IMR-90 (cell line): ENCODE measurements at regions not wholly inside any gene's neighbourhood (a gene's known extent, or its start where the extent isn't known, plus 50 kb on each side); places are given as distances from the start of the nearest gene placed in this dataset.

Experiments
- ATAC-seq: fragments of 200-7000 bp; cut with Tn5 transposase; 2 replicates; pipeline ENCODE4 v1.9.1; 2020; ENCODE audit warnings: low read depth, mild to moderate bottlenecking, moderate library complexity
- BruUV-seq: library from RNA; stranded (reverse); fragments of 400-500 nt; replicated peaks from 2 replicates; lab custom pipeline; 2021; lab: Mats Ljungman, UMichigan
- CTCF ChIA-PET: fragments of 300-600 bp; formaldehyde crosslinking; extraction: SDS; loops from one replicate; lab custom pipeline; 2021; ENCODE audit warnings: antibody characterized with exemption; lab: Yijun Ruan, JAX
- POLR2A ChIA-PET: fragments of 300-600 bp; sonication (Branson Sonifier 250); formaldehyde crosslinking; loops from one replicate; lab custom pipeline; 2022; ENCODE audit warnings: antibody characterized with exemption; ENCODE audit not compliant: unreplicated experiment; lab: Charles Lee
- DNase-seq: peaks from one replicate; pipeline ENCODE4 v3.0.0; 2013
- H2AFZ ChIP-seq: replicated peaks from 2 replicates; pipeline ENCODE3; 2013; ENCODE audit warnings: low read length, mild to moderate bottlenecking; ENCODE audit not compliant: poor library complexity
- H2AK5ac ChIP-seq: 2 replicates; pipeline ENCODE4 v1.6.1; 2013; ENCODE audit warnings: low read depth, low read length, inconsistent platforms
- H2AK9ac ChIP-seq: replicated peaks from 2 replicates; pipeline ENCODE3; 2013; ENCODE audit warnings: mild to moderate bottlenecking, low read depth, low read length, moderate library complexity; ENCODE audit not compliant: poor library complexity
- H2BK120ac ChIP-seq: 2 replicates; pipeline ENCODE4 v1.6.1; 2013; ENCODE audit warnings: low read depth, low read length, inconsistent platforms
- H2BK15ac ChIP-seq: 3 replicates; pipeline ENCODE4 v1.6.1; 2013; ENCODE audit warnings: low read depth, low read length, inconsistent platforms
- H2BK20ac ChIP-seq: 2 replicates; pipeline ENCODE4 v1.6.1; 2013; ENCODE audit warnings: low read depth, mild to moderate bottlenecking, inconsistent platforms, low read length, moderate library complexity
- H2BK5ac ChIP-seq: 2 replicates; pipeline ENCODE4 v1.6.1; 2013; ENCODE audit warnings: mild to moderate bottlenecking, low read depth, low read length, inconsistent platforms; ENCODE audit not compliant: poor library complexity, severe bottlenecking
- H3K14ac ChIP-seq: replicated peaks from 2 replicates; pipeline ENCODE4 v1.6.1; 2013; ENCODE audit warnings: low read depth, low read length, inconsistent platforms
- H3K18ac ChIP-seq: 2 replicates; pipeline ENCODE4 v1.6.1; 2013; ENCODE audit warnings: low read depth, low read length, control low read depth
- H3K23ac ChIP-seq: 2 replicates; pipeline ENCODE4 v1.6.1; 2013; ENCODE audit warnings: low read depth, low read length, inconsistent platforms
- H3K27ac ChIP-seq: 2 replicates; pipeline ENCODE4 v1.5.1; 2013; ENCODE audit warnings: mild to moderate bottlenecking, control low read depth, low read length; ENCODE audit not compliant: insufficient read depth
- H3K27me3 ChIP-seq: 2 replicates; pipeline ENCODE4 v1.6.1; 2013; ENCODE audit warnings: low read length; ENCODE audit not compliant: control insufficient read depth, insufficient read depth
- H3K36me3 ChIP-seq: 2 replicates; pipeline ENCODE4 v1.6.1; 2013; ENCODE audit warnings: low read length, mixed read lengths; ENCODE audit not compliant: control insufficient read depth, insufficient read depth
- H3K4ac ChIP-seq: 2 replicates; pipeline ENCODE4 v1.6.1; 2013; ENCODE audit warnings: low read depth, low read length, inconsistent platforms
- H3K4me1 ChIP-seq: 2 replicates; pipeline ENCODE4 v1.6.1; 2013; ENCODE audit warnings: low read length, mixed read lengths; ENCODE audit not compliant: control insufficient read depth, insufficient read depth
- H3K4me2 ChIP-seq: 2 replicates; pipeline ENCODE4 v1.6.1; 2013; ENCODE audit warnings: low read depth, mild to moderate bottlenecking, control low read depth, low read length, moderate library complexity
- H3K4me3 ChIP-seq: 2 replicates; pipeline ENCODE4 v1.5.1; 2013; ENCODE audit warnings: low read depth, mild to moderate bottlenecking, control low read depth, low read length, moderate library complexity; ENCODE audit not compliant: insufficient read depth
- H3K56ac ChIP-seq: 2 replicates; pipeline ENCODE4 v1.6.1; 2013; ENCODE audit warnings: low read length, inconsistent platforms; ENCODE audit not compliant: insufficient read depth; ENCODE audit errors: extremely low read depth
- H3K79me1 ChIP-seq, 2 experiments: 2 replicates each; pipeline ENCODE4 v1.6.1; 2013; ENCODE audit warnings: low read length in 2 of 2, inconsistent platforms in 1 of 2, low read depth in 1 of 2
- H3K9ac ChIP-seq: 2 replicates; pipeline ENCODE4 v1.6.1; 2013; ENCODE audit warnings: low read depth, low read length, control low read depth
- H3K9me1 ChIP-seq: 2 replicates; pipeline ENCODE4 v1.6.1; 2013; ENCODE audit warnings: low read length, inconsistent platforms; ENCODE audit not compliant: insufficient read depth
- H3K9me3 ChIP-seq: 2 replicates; pipeline ENCODE4 v1.6.1; 2013; ENCODE audit warnings: low read length; ENCODE audit not compliant: control insufficient read depth, insufficient read depth
- H4K20me1 ChIP-seq: 2 replicates; pipeline ENCODE4 v1.6.1; 2013; ENCODE audit warnings: low read length, inconsistent platforms; ENCODE audit not compliant: insufficient read depth
- H4K5ac ChIP-seq: 2 replicates; pipeline ENCODE4 v1.6.1; 2013; ENCODE audit warnings: mild to moderate bottlenecking, low read depth, low read length, control low read depth
- H4K8ac ChIP-seq, 2 experiments: 2 replicates each; pipeline ENCODE4 v1.6.1; 2013; ENCODE audit warnings: low read depth in 2 of 2, low read length in 2 of 2, control low read depth in 1 of 2, inconsistent platforms in 1 of 2
- H4K91ac ChIP-seq: 2 replicates; pipeline ENCODE4 v1.6.1; 2013; ENCODE audit warnings: low read depth, low read length, inconsistent platforms; ENCODE audit not compliant: insufficient read depth
- CEBPB ChIP-seq: IDR thresholded peaks from 2 replicates; pipeline ENCODE4 v1.6.1; 2012; ENCODE audit warnings: low read depth, low read length, improper control_type of control experiment
- CHD1 ChIP-seq: IDR thresholded peaks from 2 replicates; pipeline ENCODE4 v1.6.1; 2012; ENCODE audit warnings: low read depth, low read length, improper control_type of control experiment
- FOS ChIP-seq: fragments of 150-350 bp; IDR thresholded peaks from 2 replicates; pipeline ENCODE4 v1.6.1; 2016; ENCODE audit warnings: low read depth, low read length
- MAZ ChIP-seq: IDR thresholded peaks from 2 replicates; pipeline ENCODE4 v1.6.1; 2012; ENCODE audit warnings: low read depth, mild to moderate bottlenecking, low read length, improper control_type of control experiment, moderate library complexity, borderline replicate concordance
- MXI1 ChIP-seq: IDR thresholded peaks from 2 replicates; pipeline ENCODE4 v1.6.1; 2012; ENCODE audit warnings: low read depth, mild to moderate bottlenecking, low read length, moderate library complexity, borderline replicate concordance
- RCOR1 ChIP-seq: IDR thresholded peaks from 2 replicates; pipeline ENCODE4 v1.6.1; 2012; ENCODE audit warnings: mild to moderate bottlenecking, low read length, improper control_type of control experiment; ENCODE audit not compliant: insufficient replicate concordance
- USF2 ChIP-seq: fragments of 150-350 bp; IDR thresholded peaks from 2 replicates; pipeline ENCODE4 v1.6.1; 2017; ENCODE audit warnings: mild to moderate bottlenecking, antibody characterized with exemption, low read length, low read depth
- WGBS, 2 experiments: methylation state at CpG; one replicate each; pipeline versions ENCODE4 v1.1.5 to v1.1.7; 2013; ENCODE audit warnings: missing lambda C conversion rate in 2 of 2; ENCODE audit not compliant: insufficient read length in 1 of 2; ENCODE audit errors: extremely low coverage in 2 of 2; 5-methylcytosine and 5-hydroxymethylcytosine counted together
- dilution Hi-C: fragments of 300-500 bp; cut with HindIII; formaldehyde crosslinking; loops from one replicate; pipeline ENCODE4 v1.14.3; 2018; ENCODE audit warnings: low sequenced_read_pairs; ENCODE audit not compliant: unreplicated experiment
- in situ Hi-C: fragments of 300-500 bp; cut with MboI; formaldehyde crosslinking; loops from 3 replicates; pipeline ENCODE4 v1.14.3; 2019; ENCODE audit warnings: low sequenced_read_pairs, inconsistent platforms, mixed read lengths
- intact Hi-C: fragments of 100-400 bp; cut with micrococcal nuclease; formaldehyde crosslinking; loops from 2 replicates; pipeline ENCODE4 v1.10.0; 2022

DNA sequence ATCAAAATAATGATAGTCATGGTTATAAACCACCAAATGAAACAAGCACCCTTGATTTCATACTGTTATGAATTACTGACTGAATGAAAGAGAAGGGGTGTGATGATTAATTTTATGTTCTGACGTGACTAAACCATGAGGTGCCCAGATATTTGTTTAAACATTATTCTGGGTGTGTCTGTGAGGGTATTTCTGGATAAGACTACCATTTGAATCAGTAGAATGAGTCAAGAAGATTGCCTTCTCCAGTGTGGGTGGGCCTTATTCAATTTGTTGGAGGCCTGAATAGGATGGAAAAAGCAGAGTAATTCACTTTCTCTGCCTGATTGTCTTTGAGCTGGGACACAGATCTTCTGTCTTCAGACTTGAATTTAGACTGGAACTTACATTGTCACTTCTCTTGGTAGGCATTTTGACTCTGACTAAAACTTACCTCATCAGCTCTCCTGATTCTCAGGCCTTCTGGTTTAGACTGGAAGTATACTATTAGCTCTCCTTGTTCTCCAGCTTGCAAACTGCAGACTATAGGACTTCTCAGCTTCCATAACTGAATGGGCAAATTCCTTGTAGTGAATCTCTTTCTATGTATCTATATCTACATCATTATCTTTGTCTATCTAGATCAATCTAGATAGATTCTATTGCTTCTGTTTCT lies 321.9 kb upstream of the TARS1 start:
- H3K27ac ChIP-seq, result no peak overlapping the region
- H3K9ac ChIP-seq, result no peak overlapping the region
- intact Hi-C loops (no loop called here), dilution Hi-C loops (no loop called here), in situ Hi-C loops (no loop called here)
- H3K9me1 ChIP-seq, result no peaks in the 10 kb centered on the region
- DNase-seq, result peak; percentile 36
- ChIA-PET CTCF (no interaction called here), POLR2A (no interaction called here)
- no CpG with 5 or more reads among the region's 1 CpG for WGBS, 2 experiments
- TF ChIP-seq CHD1 (no peak), RCOR1 (no peak), FOS (no peak), USF2 (no peak), MXI1 (no peak), CEBPB (no peak), MAZ (no peak)
- no peaks in the 10 kb centered on the region for H3K27me3 ChIP-seq
- ATAC-seq, result peak; percentile 36
- H2AFZ ChIP-seq, result no peak overlapping the region
- H3K4me3 ChIP-seq, result no peak overlapping the region
- no peak overlapping the region for H3K4ac ChIP-seq
- no peak overlapping the region; the same call in 1 of the 2 replicates for H4K91ac ChIP-seq
- H2BK5ac ChIP-seq, result peak overlapping the region; percentile 51
- BruUV-seq, result no TSS peak
- no peak overlapping the region for H2AK5ac ChIP-seq
- H3K4me2 ChIP-seq, result no peak overlapping the region
- H3K18ac ChIP-seq, result peak overlapping the region; percentile 71; the same call in 1 of the 2 replicates
- H3K79me1 ChIP-seq, result no peaks in the 10 kb centered on the region
- no peak overlapping the region for H3K56ac ChIP-seq
- no peak overlapping the region for H2AK9ac ChIP-seq
- no peak overlapping the region for H3K14ac ChIP-seq
- H2BK15ac ChIP-seq, result peak overlapping the region; percentile 42; the same call in 1 of the 3 replicates
- H4K8ac ChIP-seq, result peak overlapping the region in 1 of 2 experiments; percentile 58; a peak in 2 of 4 replicates
- H3K9me3 ChIP-seq, result no peaks in the 10 kb centered on the region
- H4K5ac ChIP-seq, result peak overlapping the region; percentile 39; the same call in 1 of the 2 replicates
- peaks cover 4% of the 10 kb centered on the region; the same call in 1 of the 2 replicates for H3K4me1 ChIP-seq
- H2BK120ac ChIP-seq, result 0 out of 2 replicates have a peak overlapping the region, but pooled peaks have one; percentile 25
- no peaks in the 10 kb centered on the region for H3K36me3 ChIP-seq
- no peaks in the 10 kb centered on the region for H4K20me1 ChIP-seq
- peak overlapping the region; percentile 18 for H2BK20ac ChIP-seq
- no peak overlapping the region for H3K23ac ChIP-seq
